ENCODE measurements at regions not wholly inside any gene's neighbourhood (a gene's known extent, or its start where the extent isn't known, plus 50 kb on each side); places are given as distances from the start of the nearest gene placed in this dataset.

DNA sequence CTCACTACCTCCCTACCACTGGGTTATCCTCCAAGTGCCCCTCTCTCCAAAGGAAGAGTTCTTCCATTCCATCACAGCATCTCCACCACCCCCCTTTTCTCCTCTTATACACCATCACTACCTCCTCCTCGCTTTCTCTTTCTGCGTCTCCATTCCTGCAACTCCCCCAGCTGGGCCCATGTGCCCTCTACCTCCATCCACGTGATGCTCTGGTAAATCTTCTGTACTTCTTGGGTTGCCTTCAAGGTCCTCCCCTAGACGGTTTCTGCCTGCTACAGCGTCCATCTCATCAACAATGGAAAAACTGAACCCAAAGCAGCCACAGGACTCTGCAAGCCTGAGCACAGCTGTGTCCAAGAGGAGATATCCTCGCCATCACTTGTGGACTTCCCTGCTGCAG lies 129.5 kb upstream of the SLCO3A1 start:
- no peaks in the 10 kb centered on the region for H3K4me1 ChIP-seq (ENCODE audit: low read depth)
- no peaks in the 10 kb centered on the region for H3K9me3 ChIP-seq (ENCODE audit: low read depth)
- TF ChIP-seq, protein P1, sequence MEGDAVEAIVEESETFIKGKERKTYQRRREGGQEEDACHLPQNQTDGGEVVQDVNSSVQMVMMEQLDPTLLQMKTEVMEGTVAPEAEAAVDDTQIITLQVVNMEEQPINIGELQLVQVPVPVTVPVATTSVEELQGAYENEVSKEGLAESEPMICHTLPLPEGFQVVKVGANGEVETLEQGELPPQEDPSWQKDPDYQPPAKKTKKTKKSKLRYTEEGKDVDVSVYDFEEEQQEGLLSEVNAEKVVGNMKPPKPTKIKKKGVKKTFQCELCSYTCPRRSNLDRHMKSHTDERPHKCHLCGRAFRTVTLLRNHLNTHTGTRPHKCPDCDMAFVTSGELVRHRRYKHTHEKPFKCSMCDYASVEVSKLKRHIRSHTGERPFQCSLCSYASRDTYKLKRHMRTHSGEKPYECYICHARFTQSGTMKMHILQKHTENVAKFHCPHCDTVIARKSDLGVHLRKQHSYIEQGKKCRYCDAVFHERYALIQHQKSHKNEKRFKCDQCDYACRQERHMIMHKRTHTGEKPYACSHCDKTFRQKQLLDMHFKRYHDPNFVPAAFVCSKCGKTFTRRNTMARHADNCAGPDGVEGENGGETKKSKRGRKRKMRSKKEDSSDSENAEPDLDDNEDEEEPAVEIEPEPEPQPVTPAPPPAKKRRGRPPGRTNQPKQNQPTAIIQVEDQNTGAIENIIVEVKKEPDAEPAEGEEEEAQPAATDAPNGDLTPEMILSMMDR (IDR thresholded peaks at IDR 0.05; ENCODE audit: low read depth, low read length), result no peak
- H3K27ac ChIP-seq, result no peak overlapping the region
- H3K27me3 ChIP-seq, result no peaks in the 10 kb centered on the region
- no peaks in the 10 kb centered on the region for H3K36me3 ChIP-seq
- no peak overlapping the region for H3K4me3 ChIP-seq
- no peak for DNase-seq (ENCODE audit: low read depth in 1 of 2, low spot score in 1 of 2)

DNA sequence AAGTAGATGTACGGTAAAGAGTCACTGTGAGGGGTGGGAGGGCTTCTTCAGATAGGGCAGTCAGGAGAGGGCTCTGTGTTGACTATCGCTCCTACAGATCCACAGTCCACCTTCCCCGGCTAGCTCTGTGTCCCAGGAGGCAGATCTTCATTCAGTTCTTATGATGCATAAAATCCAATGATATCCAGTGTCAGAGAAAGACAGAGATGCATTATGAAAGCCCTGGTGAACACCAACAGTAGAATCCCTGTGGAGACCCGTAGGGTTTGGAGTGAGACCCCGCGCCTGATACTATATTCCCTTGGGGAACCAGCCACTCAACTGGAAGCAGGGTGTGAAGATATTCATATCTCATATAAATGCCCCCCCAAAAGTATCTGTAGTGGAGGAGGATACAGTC lies 119.8 kb upstream of the SLCO3A1 start:
- Histone ChIP-seq H3K4me1 (ENCODE audit: low read depth) (no peaks in the 10 kb centered on the region), H3K9me3 (ENCODE audit: low read depth) (no peaks in the 10 kb centered on the region), H3K4me3 (no peak overlapping the region), H3K27me3 (no peaks in the 10 kb centered on the region), H3K36me3 (no peaks in the 10 kb centered on the region), H3K27ac (no peak overlapping the region)
- TF ChIP-seq, protein P1 (IDR thresholded peaks at IDR 0.05; ENCODE audit: low read depth, low read length), result no peak
- DNase-seq (ENCODE audit: low read depth in 1 of 2, low spot score in 1 of 2), result no peak

DNA sequence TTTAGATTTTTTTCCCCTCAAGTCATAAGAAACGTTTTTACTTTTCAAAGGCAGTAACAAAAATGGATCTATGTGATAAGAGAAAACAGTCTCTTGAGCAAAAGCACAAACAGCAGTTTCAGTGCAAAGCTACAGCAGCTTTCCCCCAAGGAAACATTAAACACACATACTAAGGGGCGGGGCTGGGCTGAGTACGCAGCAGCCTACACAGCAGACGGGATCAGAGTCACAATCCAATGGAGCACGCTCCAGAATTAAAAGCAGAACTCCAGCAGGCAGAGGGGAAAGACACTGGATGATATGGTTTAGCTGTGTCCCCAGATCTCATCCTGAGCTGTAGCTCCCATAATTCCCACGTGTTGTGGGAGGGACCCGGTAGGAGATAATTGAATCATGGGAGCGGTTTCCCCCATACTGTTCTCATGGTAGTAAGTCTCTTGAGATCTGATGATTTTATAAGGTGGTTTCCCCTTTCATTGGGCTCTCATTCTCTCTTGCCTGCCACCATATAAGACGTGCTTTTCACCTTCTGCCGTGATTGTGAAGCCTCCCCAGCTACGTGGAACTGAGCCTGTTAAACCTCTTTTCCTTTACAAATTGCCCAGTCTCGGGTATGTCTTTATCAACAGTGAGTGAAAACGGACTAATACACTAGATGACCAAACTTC lies 116.2 kb upstream of the SLCO3A1 start:
- H3K4me1 ChIP-seq (ENCODE audit: low read depth), result no peaks in the 10 kb centered on the region
- no peak overlapping the region for H3K27ac ChIP-seq
- no peak overlapping the region for H3K4me3 ChIP-seq
- H3K36me3 ChIP-seq, result no peaks in the 10 kb centered on the region
- DNase-seq (ENCODE audit: low read depth in 1 of 2, low spot score in 1 of 2), result no peak
- H3K9me3 ChIP-seq (ENCODE audit: low read depth), result no peaks in the 10 kb centered on the region
- TF ChIP-seq, protein P1 (IDR thresholded peaks at IDR 0.05; ENCODE audit: low read depth, low read length), result no peak
- no peaks in the 10 kb centered on the region for H3K27me3 ChIP-seq

DNA sequence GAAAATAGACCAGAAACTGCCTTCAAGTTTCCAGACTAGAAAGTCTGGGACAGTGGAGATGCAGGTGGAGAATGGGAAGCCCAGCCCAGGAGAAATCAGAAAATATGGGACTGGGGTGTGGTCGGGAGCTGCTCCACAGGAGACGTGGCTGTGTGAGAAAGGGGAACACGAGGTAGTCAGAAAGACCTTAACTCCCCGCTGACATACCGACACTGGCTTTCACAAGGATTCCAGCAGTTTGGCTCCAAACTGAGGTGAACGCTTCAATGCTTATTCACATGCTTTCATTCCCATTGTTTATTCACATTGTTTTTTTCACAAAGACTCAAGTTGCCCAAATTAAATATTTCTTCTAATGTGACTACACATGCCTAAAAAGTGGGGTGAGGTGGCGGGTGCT lies 111.5 kb upstream of the SLCO3A1 start:
- H3K4me3 ChIP-seq, result no peak overlapping the region
- no peak overlapping the region for H3K27ac ChIP-seq

DNA sequence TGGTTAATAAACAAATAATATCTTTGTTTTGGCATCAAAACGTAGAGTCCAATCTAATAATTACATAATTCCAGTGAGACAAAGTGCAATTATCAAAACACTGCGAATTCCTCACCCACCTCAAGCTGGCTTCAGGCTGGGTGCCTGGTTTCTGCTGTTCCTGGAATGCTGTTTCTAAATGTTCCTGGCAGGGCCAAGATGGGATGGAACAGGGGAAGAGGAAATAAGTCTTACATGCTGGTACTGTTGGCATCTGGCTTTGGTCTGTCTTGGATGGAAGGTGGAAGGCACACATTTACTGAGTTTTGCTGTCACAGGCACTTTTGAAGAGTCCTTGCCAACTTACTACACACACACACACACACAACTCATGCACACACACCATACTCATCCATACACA lies 101.9 kb upstream of the SLCO3A1 start:
- Histone ChIP-seq H3K27me3 (no peaks in the 10 kb centered on the region), H3K4me1 (ENCODE audit: low read depth) (peaks cover 8% of the 10 kb centered on the region), H3K9me3 (ENCODE audit: low read depth) (no peaks in the 10 kb centered on the region), H3K4me3 (no peak overlapping the region), H3K36me3 (no peaks in the 10 kb centered on the region), H3K27ac (no peak overlapping the region)
- no peak for DNase-seq (ENCODE audit: low read depth in 1 of 2, low spot score in 1 of 2)
- TF ChIP-seq, protein P1 (IDR thresholded peaks at IDR 0.05; ENCODE audit: low read depth, low read length), result no peak

More for the DNA sequence above, 111.5 kb upstream of the SLCO3A1 start:
- Histone ChIP-seq H3K4me1 (ENCODE audit: low read depth) (no peaks in the 10 kb centered on the region), H3K27me3 (no peaks in the 10 kb centered on the region), H3K9me3 (ENCODE audit: low read depth) (no peaks in the 10 kb centered on the region), H3K36me3 (no peaks in the 10 kb centered on the region)
- DNase-seq (ENCODE audit: low read depth in 1 of 2, low spot score in 1 of 2), result no peak
- TF ChIP-seq, protein P1 (IDR thresholded peaks at IDR 0.05; ENCODE audit: low read depth, low read length), result no peak

Measured in cardiac muscle cell (in vitro differentiated cells and primary cell).